Upper lobe of left lung (tissue), 6 donors: ENCODE measurements at regions not wholly inside any gene's neighbourhood (a gene's known extent, or its start where the extent isn't known, plus 50 kb on each side); places are given as distances from the start of the nearest gene placed in this dataset.
"Not testable (repeated sequence)": the region's sequence is repeated elsewhere in the genome, so short reads cannot be mapped to it uniquely, and the experiment has no call there.

Source experiments
- ATAC-seq, 2 donors: fragments of 200-7000 bp; cut with Tn5 transposase; one replicate each; pipeline ENCODE4 v1.9.1; 2022; ENCODE audit warnings: mild to moderate bottlenecking in 2 of 2, moderate library complexity in 2 of 2; ENCODE audit not compliant: low FRiP score in 2 of 2
- DNase-seq, 2 donors: peaks; one replicate each; pipeline ENCODE4 v3.0.0-alpha.2; 2019 to 2020
- H3K27ac ChIP-seq, 4 donors: fragments of 200-600 bp; sonication (generic); one replicate each; pipeline ENCODE4 v1.5.1; 2016 to 2019
- H3K27me3 ChIP-seq, 4 donors: fragments of 200-600 bp; sonication (generic); one replicate each; pipeline ENCODE4 v1.5.1; 2017 to 2019
- H3K36me3 ChIP-seq, 4 donors: fragments of 200-600 bp; sonication (generic); one replicate each; pipeline ENCODE4 v1.5.1; 2016 to 2019
- H3K4me1 ChIP-seq, 4 donors: fragments of 200-600 bp; sonication (generic); one replicate each; pipeline ENCODE4 v1.5.1; 2018 to 2019
- H3K4me3 ChIP-seq, 4 donors: fragments of 200-600 bp; sonication (generic); one replicate each; pipeline ENCODE4 v1.5.1; 2017 to 2019; ENCODE audit warnings: mild to moderate bottlenecking in 2 of 4, moderate library complexity in 1 of 4
- H3K9me3 ChIP-seq, 4 donors: fragments of 200-600 bp; sonication (generic); one replicate each; pipeline ENCODE4 v1.5.1; 2018 to 2019
- CTCF ChIP-seq, 6 experiments: fragments of 450-650 bp in 4 of 6; fragments of 200-600 bp in 2 of 6; sonication (generic) in 2 of 6; IDR thresholded peaks; one replicate each; pipeline ENCODE4 v1.5.1; 2016 to 2019; ENCODE audit warnings: antibody characterized with exemption in 6 of 6
- EP300 ChIP-seq, 4 donors: sonication (generic); formaldehyde crosslinking; IDR thresholded peaks; one replicate each; pipeline ENCODE4 v1.5.1; 2017; ENCODE audit warnings: antibody characterized with exemption in 4 of 4, control low read depth in 2 of 4
- POLR2A ChIP-seq, 4 donors: fragments of 450-650 bp; IDR thresholded peaks; one replicate each; pipeline ENCODE4 v1.5.1; 2016 to 2017; ENCODE audit warnings: antibody characterized with exemption in 4 of 4, mild to moderate bottlenecking in 2 of 4
- POLR2AphosphoS5 ChIP-seq, 2 donors: sonication (generic); formaldehyde crosslinking; IDR thresholded peaks; one replicate each; pipeline ENCODE4 v1.5.1; 2017; ENCODE audit warnings: antibody characterized with exemption in 2 of 2
- WGBS, 2 donors: methylation state at CpG; one replicate each; pipeline ENCODE4 v1.1.5; 2017 to 2018; 5-methylcytosine and 5-hydroxymethylcytosine counted together
- donor health status: DM: no; HTN: no; CAD: no; lungs with moderate emphysema.
- donor health status: DM: no; HTN: yes; CAD: no; lungs with severe emphysema.

- ATAC-seq = no peak
- TF ChIP-seq POLR2AphosphoS5 (IDR thresholded peaks at IDR 0.05) (no peak), EP300 (IDR thresholded peaks at IDR 0.05) (no peak), POLR2A (IDR thresholded peaks at IDR 0.05) (no peak), CTCF (IDR thresholded peaks at IDR 0.05) (no peak)
- no peaks in the 10 kb centered on the region for H3K4me1 ChIP-seq
- H3K4me3 ChIP-seq = no peak overlapping the region
- 69 to 70% methylated on average over 3 of the region's 3 CpGs for WGBS, 2 donors
- no peaks in the 10 kb centered on the region for H3K27me3 ChIP-seq
- no peaks in the 10 kb centered on the region for H3K36me3 ChIP-seq
- no peaks in the 10 kb centered on the region for H3K9me3 ChIP-seq
- DNase-seq = no peak
- no peak overlapping the region for H3K27ac ChIP-seq
These were observed 743.7 kb downstream of the C4orf33 start for GRCh38 chr4:129839687-129840086.

GRCh38 chr4:129842096-129842495, 746.1 kb downstream of the C4orf33 start:
- no peaks in the 10 kb centered on the region for H3K9me3 ChIP-seq
- no peaks in the 10 kb centered on the region for H3K36me3 ChIP-seq
- no peaks in the 10 kb centered on the region for H3K27me3 ChIP-seq
- TF ChIP-seq CTCF (IDR thresholded peaks at IDR 0.05) = no peak
- no peak for TF ChIP-seq EP300 (IDR thresholded peaks at IDR 0.05)
- no peak for TF ChIP-seq POLR2AphosphoS5 (IDR thresholded peaks at IDR 0.05)
- no peak for TF ChIP-seq POLR2A (IDR thresholded peaks at IDR 0.05)
- no peak overlapping the region for H3K4me3 ChIP-seq
- ATAC-seq = no peak
- 70 to 78% methylated on average over 4 of the region's 4 CpGs for WGBS, 2 donors
- DNase-seq = no peak
- no peaks in the 10 kb centered on the region for H3K4me1 ChIP-seq
- H3K27ac ChIP-seq = no peak overlapping the region

- no peak for TF ChIP-seq POLR2A (IDR thresholded peaks at IDR 0.05)
- TF ChIP-seq EP300 (IDR thresholded peaks at IDR 0.05) = no peak
- TF ChIP-seq POLR2AphosphoS5 (IDR thresholded peaks at IDR 0.05) = no peak
- no peak for TF ChIP-seq CTCF (IDR thresholded peaks at IDR 0.05)
- no peaks in the 10 kb centered on the region for H3K9me3 ChIP-seq
- 66 to 79% methylated on average over 4 of the region's 4 CpGs for WGBS, 2 donors
- DNase-seq (no peak), ATAC-seq (no peak)
- no peaks in the 10 kb centered on the region for H3K27me3 ChIP-seq
- H3K27ac ChIP-seq = no peak overlapping the region
- no peaks in the 10 kb centered on the region for H3K4me1 ChIP-seq
- no peaks in the 10 kb centered on the region for H3K36me3 ChIP-seq
- H3K4me3 ChIP-seq = no peak overlapping the region
These were observed 756.5 kb downstream of the C4orf33 start for GRCh38 chr4:129852434-129852833.

- not testable (repeated sequence) for ATAC-seq, H3K4me1 ChIP-seq, H3K9me3 ChIP-seq, H3K4me3 ChIP-seq, H3K27ac ChIP-seq, H3K27me3 ChIP-seq, H3K36me3 ChIP-seq
- peak in 1 of 2 donors; percentile 8 for DNase-seq
- WGBS, 2 donors = 89 to 95% methylated on average over 18 to 27 of the region's 27 CpGs
These were observed 757.9 kb downstream of the C4orf33 start for GRCh38 chr4:129853685-129854467.

GRCh38 chr4:129862461-129862860, 766.5 kb downstream of the C4orf33 start:
- Histone ChIP-seq H3K9me3 (no peaks in the 10 kb centered on the region), H3K4me1 (no peaks in the 10 kb centered on the region), H3K27ac (no peak overlapping the region), H3K36me3 (no peaks in the 10 kb centered on the region), H3K4me3 (no peak overlapping the region), H3K27me3 (no peaks in the 10 kb centered on the region)
- no peak for ATAC-seq
- no peak for TF ChIP-seq EP300 (IDR thresholded peaks at IDR 0.05)
- no peak for TF ChIP-seq CTCF (IDR thresholded peaks at IDR 0.05)
- TF ChIP-seq POLR2AphosphoS5 (IDR thresholded peaks at IDR 0.05) = no peak
- no peak for TF ChIP-seq POLR2A (IDR thresholded peaks at IDR 0.05)
- 78 to 81% methylated on average over 1 of the region's 1 CpG for WGBS, 2 donors
- DNase-seq = no peak
